Tibial nerve (tissue), 4 donors: ENCODE measurements at regions not wholly inside any gene's neighbourhood (a gene's known extent, or its start where the extent isn't known, plus 50 kb on each side); places are given as distances from the start of the nearest gene placed in this dataset.

Source experiments
- DNase-seq, 2 donors: peaks; one replicate each; pipeline ENCODE4 v3.0.0-alpha.2; 2019; ENCODE audit warnings: low spot score in 2 of 2
- H3K27ac ChIP-seq, 4 donors: fragments of 200-600 bp; sonication (generic) in 3 of 4; one replicate each; pipeline ENCODE4 v1.5.1; 2017 to 2019; ENCODE audit warnings: mild to moderate bottlenecking in 1 of 4
- H3K27me3 ChIP-seq, 2 donors: fragments of 200-600 bp; sonication (generic) in 1 of 2; one replicate each; pipeline versions ENCODE4 v1.5.1 to v1.6.0; 2017 to 2019
- H3K36me3 ChIP-seq, 3 donors: fragments of 200-600 bp; sonication (generic); one replicate each; pipeline ENCODE4 v1.5.1; 2018 to 2019
- H3K4me1 ChIP-seq, 4 donors: fragments of 200-600 bp; sonication (generic) in 3 of 4; one replicate each; pipeline ENCODE4 v1.5.1; 2017 to 2019
- H3K4me3 ChIP-seq, 4 donors: fragments of 200-600 bp; sonication (generic) in 3 of 4; one replicate each; pipeline ENCODE4 v1.5.1; 2017 to 2019; ENCODE audit warnings: mild to moderate bottlenecking in 1 of 4, moderate library complexity in 1 of 4
- H3K9me3 ChIP-seq, 4 donors: fragments of 200-600 bp; sonication (generic) in 3 of 4; one replicate each; pipeline ENCODE4 v1.5.1; 2017 to 2019
- CTCF ChIP-seq, 5 experiments: fragments of 200-600 bp in 3 of 5; fragments of 450-650 bp in 2 of 5; sonication (generic) in 3 of 5; IDR thresholded peaks; one replicate each; pipeline ENCODE4 v1.5.1; 2016 to 2019; ENCODE audit warnings: antibody characterized with exemption in 5 of 5, mild to moderate bottlenecking in 3 of 5, moderate library complexity in 2 of 5
- EP300 ChIP-seq, 2 donors: sonication (generic); formaldehyde crosslinking; IDR thresholded peaks; one replicate each; pipeline ENCODE4 v1.6.1; 2017; ENCODE audit warnings: antibody characterized with exemption in 2 of 2, mild to moderate bottlenecking in 1 of 2
- POLR2A ChIP-seq, 2 donors: fragments of 450-650 bp; IDR thresholded peaks; one replicate each; pipeline ENCODE4 v1.6.1; 2017; ENCODE audit warnings: antibody characterized with exemption in 2 of 2, mild to moderate bottlenecking in 2 of 2, moderate library complexity in 2 of 2
- WGBS, 2 donors: methylation state at CpG; one replicate each; pipeline ENCODE4 v1.1.5; 2018; 5-methylcytosine and 5-hydroxymethylcytosine counted together

GRCh38 chr5:13505326-13505725 is 439.2 kb downstream of the DNAH5 start:
- DNase-seq, result no peak
- Histone ChIP-seq H3K27ac (no peak overlapping the region), H3K9me3 (no peaks in the 10 kb centered on the region), H3K4me3 (no peak overlapping the region), H3K4me1 (no peaks in the 10 kb centered on the region), H3K27me3 (no peaks in the 10 kb centered on the region), H3K36me3 (no peaks in the 10 kb centered on the region)
- WGBS, 2 donors, result 74 to 79% methylated on average over 1 of the region's 1 CpG
- TF ChIP-seq POLR2A (IDR thresholded peaks at IDR 0.05) (no peak), EP300 (IDR thresholded peaks at IDR 0.05) (no peak), CTCF (IDR thresholded peaks at IDR 0.05) (no peak)

GRCh38 chr5:13503017-13503416 is 441.5 kb downstream of the DNAH5 start:
- Histone ChIP-seq H3K27me3 (no peaks in the 10 kb centered on the region), H3K4me1 (no peaks in the 10 kb centered on the region), H3K36me3 (no peaks in the 10 kb centered on the region), H3K27ac (no peak overlapping the region), H3K9me3 (no peaks in the 10 kb centered on the region), H3K4me3 (no peak overlapping the region)
- no peak for DNase-seq
- 36 to 43% methylated on average over 2 of the region's 2 CpGs for WGBS, 2 donors
- TF ChIP-seq EP300 (IDR thresholded peaks at IDR 0.05), result no peak
- TF ChIP-seq POLR2A (IDR thresholded peaks at IDR 0.05), result no peak
- TF ChIP-seq CTCF (IDR thresholded peaks at IDR 0.05), result no peak

GRCh38 chr5:13501176-13501575 is 443.3 kb downstream of the DNAH5 start:
- TF ChIP-seq CTCF (IDR thresholded peaks at IDR 0.05), result no peak
- TF ChIP-seq POLR2A (IDR thresholded peaks at IDR 0.05), result no peak
- TF ChIP-seq EP300 (IDR thresholded peaks at IDR 0.05), result no peak
- no peak overlapping the region for H3K4me3 ChIP-seq
- no peaks in the 10 kb centered on the region for H3K27me3 ChIP-seq
- H3K27ac ChIP-seq, result no peak overlapping the region
- WGBS, 2 donors, result 66 to 87% methylated on average over 3 of the region's 3 CpGs
- H3K36me3 ChIP-seq, result no peaks in the 10 kb centered on the region
- H3K4me1 ChIP-seq, result no peaks in the 10 kb centered on the region
- H3K9me3 ChIP-seq, result no peaks in the 10 kb centered on the region
- DNase-seq, result no peak

- no peak for DNase-seq
Observed at GRCh38 chr5:13498279-13498678, 446.2 kb downstream of the DNAH5 start.

GRCh38 chr5:13488254-13488931 is 456.1 kb downstream of the DNAH5 start:
- no peak overlapping the region for H3K27ac ChIP-seq
- H3K9me3 ChIP-seq, result no peaks in the 10 kb centered on the region
- no peaks in the 10 kb centered on the region for H3K36me3 ChIP-seq
- WGBS, 2 donors, result 76 to 79% methylated on average over 8 of the region's 8 CpGs
- DNase-seq, result no peak
- H3K4me1 ChIP-seq, result no peaks in the 10 kb centered on the region
- H3K27me3 ChIP-seq, result no peaks in the 10 kb centered on the region
- TF ChIP-seq EP300 (IDR thresholded peaks at IDR 0.05) (no peak), POLR2A (IDR thresholded peaks at IDR 0.05) (no peak), CTCF (IDR thresholded peaks at IDR 0.05) (no peak)
- no peak overlapping the region for H3K4me3 ChIP-seq

More at GRCh38 chr5:13498279-13498678, 446.2 kb downstream of the DNAH5 start:
- Histone ChIP-seq H3K9me3 (peaks cover 0 to 3% (median 0%) of the 10 kb centered on the region in 4 donors), H3K27ac (no peak overlapping the region), H3K4me1 (no peaks in the 10 kb centered on the region), H3K27me3 (no peaks in the 10 kb centered on the region), H3K36me3 (no peaks in the 10 kb centered on the region), H3K4me3 (no peak overlapping the region)
- TF ChIP-seq EP300 (IDR thresholded peaks at IDR 0.05) (no peak), CTCF (IDR thresholded peaks at IDR 0.05) (no peak), POLR2A (IDR thresholded peaks at IDR 0.05) (no peak)
